Osteoblast (primary cell): ENCODE measurements at regions not wholly inside any gene's neighbourhood (a gene's known extent, or its start where the extent isn't known, plus 50 kb on each side); places are given as distances from the start of the nearest gene placed in this dataset.

Source experiments
- DNase-seq: peaks from one replicate; pipeline ENCODE4 v3.0.0; 2011; ENCODE audit warnings: low spot score, mixed read lengths; ENCODE audit not compliant: insufficient read length; ENCODE audit errors: missing footprints
- H2AFZ ChIP-seq: 2 replicates; pipeline ENCODE4 v1.6.0; 2011; ENCODE audit warnings: mild to moderate bottlenecking, low read length
- H3K27ac ChIP-seq: 2 replicates; pipeline ENCODE4 v1.5.1; 2011; ENCODE audit warnings: mild to moderate bottlenecking, low read depth, low read length, moderate library complexity
- H3K27me3 ChIP-seq: 2 replicates; pipeline ENCODE4 v1.6.0; 2012; ENCODE audit warnings: mild to moderate bottlenecking, control low read depth, inconsistent platforms, low read length, moderate library complexity; ENCODE audit not compliant: insufficient read depth
- H3K36me3 ChIP-seq: 2 replicates; pipeline ENCODE4 v1.5.1; 2011; ENCODE audit warnings: mild to moderate bottlenecking, low read length, control low read depth, moderate library complexity; ENCODE audit not compliant: insufficient read depth
- H3K4me1 ChIP-seq: 2 replicates; pipeline ENCODE4 v1.5.1; 2011; ENCODE audit warnings: mild to moderate bottlenecking, low read length, control low read depth, moderate library complexity; ENCODE audit not compliant: insufficient read depth
- H3K4me2 ChIP-seq: 2 replicates; pipeline ENCODE4 v1.6.0; 2011; ENCODE audit warnings: mild to moderate bottlenecking, low read length; ENCODE audit not compliant: insufficient read depth
- H3K4me3 ChIP-seq: fragments of 200-600 bp; sonication (generic); 3 replicates; pipeline ENCODE4 v1.5.1; 2012; ENCODE audit warnings: mild to moderate bottlenecking, low read length, inconsistent platforms; ENCODE audit not compliant: insufficient read depth
- H3K79me2 ChIP-seq: 2 replicates; pipeline ENCODE4 v1.6.0; 2012; ENCODE audit warnings: mild to moderate bottlenecking, low read length, control low read depth, inconsistent platforms; ENCODE audit not compliant: insufficient read depth
- H3K9me3 ChIP-seq: 2 replicates; pipeline ENCODE4 v1.5.1; 2011; ENCODE audit warnings: low read depth, low read length, control low read depth
- H4K20me1 ChIP-seq: 2 replicates; pipeline ENCODE4 v1.6.0; 2012; ENCODE audit warnings: mild to moderate bottlenecking, low read length, control low read depth; ENCODE audit not compliant: insufficient read depth
- CTCF ChIP-seq: IDR thresholded peaks from 2 replicates; pipeline ENCODE4 v1.5.1; 2011; ENCODE audit warnings: mild to moderate bottlenecking, low read depth, low read length, moderate library complexity; ENCODE audit errors: extremely low read depth

GRCh38 chr10:59064080-59064692 is 112.3 kb upstream of the PHYHIPL start:
- Histone ChIP-seq H3K36me3 (no peaks in the 10 kb centered on the region), H4K20me1 (no peaks in the 10 kb centered on the region), H2AFZ (no peak overlapping the region), H3K9me3 (no peaks in the 10 kb centered on the region), H3K4me3 (no peak overlapping the region), H3K27ac (no peak overlapping the region), H3K79me2 (no peaks in the 10 kb centered on the region), H3K4me1 (no peaks in the 10 kb centered on the region), H3K4me2 (no peak overlapping the region), H3K27me3 (peaks cover 21% of the 10 kb centered on the region)
- TF ChIP-seq CTCF, result no peak
- DNase-seq, result no peak

DNA sequence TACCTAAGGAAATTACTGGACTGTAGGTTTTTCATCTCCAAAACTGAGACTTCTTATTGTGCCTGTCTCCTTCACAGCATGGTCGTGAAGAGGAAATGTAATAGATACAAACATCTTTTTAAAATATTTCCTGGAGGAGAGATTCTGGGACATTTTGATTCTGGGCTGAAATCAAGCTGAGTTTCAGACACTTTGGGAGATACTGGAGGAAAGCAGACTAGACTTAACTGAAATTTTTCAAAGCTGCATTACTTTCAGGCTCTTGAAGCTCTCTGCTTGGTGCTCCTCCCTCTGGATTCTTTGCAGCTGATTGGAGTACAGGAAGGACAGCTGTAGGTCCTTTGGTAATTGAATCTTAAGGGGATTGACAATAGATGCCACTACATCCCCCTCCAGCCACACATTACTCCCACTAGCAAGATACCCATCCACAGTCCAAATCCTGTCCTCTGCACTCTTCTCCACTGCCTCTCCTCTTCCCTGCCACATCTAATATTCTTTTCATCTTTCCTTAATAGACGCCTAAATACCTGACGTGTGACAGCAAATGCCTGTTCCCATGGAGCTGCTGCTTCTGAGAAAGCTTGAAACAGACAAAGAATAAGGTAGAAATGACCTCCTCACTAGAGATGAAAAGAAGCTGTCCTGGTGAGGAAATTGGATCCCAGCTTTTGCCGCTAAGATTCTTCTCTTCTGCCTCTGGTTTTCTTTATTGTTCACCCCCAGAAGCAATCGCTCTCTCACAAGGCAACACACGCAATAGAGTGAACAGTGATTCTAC is 111.5 kb upstream of the PHYHIPL start:
- H3K4me3 ChIP-seq, result no peak overlapping the region

GRCh38 chr10:59068581-59069191 is 107.8 kb upstream of the PHYHIPL start:
- H3K79me2 ChIP-seq, result no peaks in the 10 kb centered on the region
- H3K4me2 ChIP-seq, result no peak overlapping the region
- no peak overlapping the region for H3K27ac ChIP-seq
- H3K36me3 ChIP-seq, result no peaks in the 10 kb centered on the region
- H2AFZ ChIP-seq, result no peak overlapping the region
- no peak for TF ChIP-seq CTCF
- no peak for DNase-seq
- H3K4me1 ChIP-seq, result no peaks in the 10 kb centered on the region
- H3K4me3 ChIP-seq, result no peak overlapping the region
- no peaks in the 10 kb centered on the region for H3K9me3 ChIP-seq
- H3K27me3 ChIP-seq, result peaks cover 15% of the 10 kb centered on the region
- H4K20me1 ChIP-seq, result no peaks in the 10 kb centered on the region

More for the DNA sequence above, 111.5 kb upstream of the PHYHIPL start:
- Histone ChIP-seq H3K36me3 (no peaks in the 10 kb centered on the region), H3K4me2 (no peak overlapping the region), H3K9me3 (no peaks in the 10 kb centered on the region), H3K27me3 (peaks cover 16% of the 10 kb centered on the region), H3K79me2 (no peaks in the 10 kb centered on the region), H3K4me1 (no peaks in the 10 kb centered on the region), H3K27ac (no peak overlapping the region), H4K20me1 (no peaks in the 10 kb centered on the region), H2AFZ (no peak overlapping the region)
- no peak for TF ChIP-seq CTCF
- no peak for DNase-seq

DNA sequence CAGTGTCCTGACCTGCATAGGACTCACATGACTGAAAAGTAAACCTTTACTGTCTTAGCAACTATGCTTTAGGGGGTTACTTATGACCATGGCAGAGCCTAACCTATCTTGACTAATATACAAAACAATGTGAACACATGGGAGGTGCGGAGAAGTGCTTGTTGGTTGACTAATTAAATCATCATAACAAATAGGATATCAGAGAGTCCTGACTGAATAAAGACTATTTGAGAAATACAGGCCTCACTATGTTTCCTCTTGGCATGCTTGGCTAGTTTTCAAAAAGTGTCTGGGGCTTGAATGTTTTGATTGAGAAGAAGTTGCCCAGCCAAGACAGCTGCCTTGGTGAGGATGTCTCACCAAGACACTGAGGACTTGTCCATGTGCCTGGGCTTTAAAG is 104.4 kb upstream of the PHYHIPL start:
- H2AFZ ChIP-seq, result no peak overlapping the region
- peaks cover 9% of the 10 kb centered on the region for H3K27me3 ChIP-seq
- TF ChIP-seq CTCF, result no peak
- no peak overlapping the region for H3K4me2 ChIP-seq
- H3K36me3 ChIP-seq, result no peaks in the 10 kb centered on the region
- H3K79me2 ChIP-seq, result no peaks in the 10 kb centered on the region
- H3K9me3 ChIP-seq, result no peaks in the 10 kb centered on the region
- H3K4me3 ChIP-seq, result no peak overlapping the region
- H4K20me1 ChIP-seq, result no peaks in the 10 kb centered on the region
- no peak overlapping the region for H3K27ac ChIP-seq
- no peaks in the 10 kb centered on the region for H3K4me1 ChIP-seq
- DNase-seq, result no peak
